Activated CD4-positive, alpha-beta T cell treated with anti-CD3 and anti-CD28 coated beads, Interleukin-10, Interleukin-2, amounts not matched to agents 100 ng/mL and 50 ng/mL, durations not matched to agents 16 hours and 8 hours (primary cell): ENCODE measurements at regions not wholly inside any gene's neighbourhood (a gene's known extent, or its start where the extent isn't known, plus 50 kb on each side); places are given as distances from the start of the nearest gene placed in this dataset.

Source experiments
- DNase-seq: peaks from one replicate; pipeline ENCODE4 v3.0.0-alpha.2; 2020

DNA sequence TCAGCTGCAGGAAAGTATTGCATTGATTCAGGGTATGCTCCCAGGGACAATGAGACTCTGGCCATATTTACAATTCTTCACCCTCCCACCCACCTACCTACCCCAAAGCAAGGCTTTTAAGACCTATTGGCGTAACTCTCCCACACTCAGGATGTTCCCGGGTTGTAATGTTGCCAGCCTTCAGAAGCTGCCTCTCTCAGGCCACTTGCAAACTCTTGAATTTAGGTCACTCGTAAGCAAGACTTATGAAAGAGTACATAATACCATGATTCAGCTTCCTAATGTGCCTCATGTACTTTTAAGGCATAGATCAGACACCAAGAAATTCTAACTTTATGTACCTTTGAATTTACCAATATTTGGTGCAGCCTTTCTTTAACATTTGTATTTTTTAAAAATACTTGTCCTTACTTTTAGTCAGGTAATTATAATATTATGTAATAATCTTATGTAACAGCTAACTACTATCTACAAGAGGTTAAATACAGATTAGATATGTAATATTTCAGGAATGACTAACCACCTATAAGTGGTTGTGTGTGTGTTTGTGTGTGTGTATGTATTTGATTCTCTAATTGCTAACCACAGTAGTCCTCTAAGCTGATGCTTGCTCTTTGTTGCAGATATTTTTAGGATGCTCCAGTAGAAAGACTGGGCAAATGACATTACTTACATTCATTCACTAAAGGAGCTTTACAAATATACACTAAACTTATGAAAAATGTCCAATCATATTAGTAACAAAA, 630.5 kb upstream of the MEF2C start:
- DNase-seq, result no peak

DNA sequence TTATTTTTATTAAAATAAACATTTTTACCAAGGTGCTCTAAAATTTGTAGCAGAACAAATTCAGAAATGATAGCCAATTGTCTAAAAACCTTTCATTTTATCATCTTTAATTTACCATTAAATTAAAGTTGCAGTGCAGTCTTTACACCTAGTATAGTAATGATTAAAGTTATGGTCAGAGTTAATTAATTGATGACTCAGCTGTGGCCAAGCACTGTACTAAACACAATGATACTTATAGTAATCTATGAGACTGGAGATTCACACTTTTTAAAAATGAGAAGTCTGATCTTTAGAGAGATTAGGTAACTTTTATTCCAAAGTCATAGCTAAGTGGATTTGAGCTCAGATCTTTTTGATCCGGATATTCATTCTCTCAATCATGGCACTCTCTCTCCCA, 621.1 kb upstream of the MEF2C start:
- no peak for DNase-seq

- DNase-seq, result no peak
Measured at GRCh38 chr5:89499787-89500186, 616.8 kb upstream of the MEF2C start.

- DNase-seq, result no peak
Measured at GRCh38 chr5:89498699-89499098, 615.7 kb upstream of the MEF2C start.

GRCh38 chr5:89493414-89493813, 610.4 kb upstream of the MEF2C start:
- DNase-seq, result no peak

- no peak for DNase-seq
Measured at GRCh38 chr5:89484962-89485361, 602.0 kb upstream of the MEF2C start.

GRCh38 chr5:89480406-89481007, 597.5 kb upstream of the MEF2C start:
- DNase-seq, result no peak

DNA sequence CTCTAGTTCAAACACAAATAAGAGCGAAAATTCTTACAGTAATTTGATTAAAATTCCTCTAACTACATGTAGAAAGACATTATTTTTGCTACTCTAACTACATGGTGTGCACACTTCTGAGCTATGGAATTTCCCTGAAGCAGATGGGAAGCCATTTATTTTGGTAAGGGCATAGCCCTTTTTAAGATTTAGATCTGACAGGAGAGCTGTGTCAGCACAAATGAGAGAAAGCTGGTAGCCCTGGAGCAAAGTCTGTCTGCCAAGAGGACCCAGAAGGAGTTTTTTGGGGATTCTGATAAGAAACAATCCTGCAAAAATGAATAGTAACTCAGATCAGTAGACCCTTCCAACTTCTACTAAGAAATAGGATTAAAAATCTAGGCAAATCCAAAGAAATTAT, 595.9 kb upstream of the MEF2C start:
- DNase-seq, result no peak

GRCh38 chr5:89473196-89473595, 590.2 kb upstream of the MEF2C start:
- no peak for DNase-seq

- no peak for DNase-seq
Measured at GRCh38 chr5:89471541-89471940, 588.6 kb upstream of the MEF2C start.

DNA sequence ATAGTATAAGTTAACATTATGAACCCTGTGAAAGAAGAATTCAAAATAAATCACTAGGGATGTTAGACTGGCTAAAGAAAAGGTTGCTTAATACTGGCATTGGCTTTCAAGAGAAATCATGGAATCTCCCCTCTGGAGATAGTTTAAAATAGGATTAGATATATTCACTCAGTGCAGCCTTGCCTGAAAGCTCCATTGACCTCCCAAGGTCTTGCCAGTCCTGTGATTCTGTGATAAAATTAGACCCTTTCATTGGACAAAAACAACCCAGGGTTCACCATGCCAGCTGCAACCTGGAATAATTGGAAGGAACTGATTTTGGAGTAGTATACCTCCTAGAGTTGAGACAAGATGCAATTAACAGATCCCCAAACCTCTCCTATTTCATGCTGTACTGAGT, 588.1 kb upstream of the MEF2C start:
- no peak for DNase-seq

GRCh38 chr5:89470658-89471057, 587.7 kb upstream of the MEF2C start:
- no peak for DNase-seq

DNA sequence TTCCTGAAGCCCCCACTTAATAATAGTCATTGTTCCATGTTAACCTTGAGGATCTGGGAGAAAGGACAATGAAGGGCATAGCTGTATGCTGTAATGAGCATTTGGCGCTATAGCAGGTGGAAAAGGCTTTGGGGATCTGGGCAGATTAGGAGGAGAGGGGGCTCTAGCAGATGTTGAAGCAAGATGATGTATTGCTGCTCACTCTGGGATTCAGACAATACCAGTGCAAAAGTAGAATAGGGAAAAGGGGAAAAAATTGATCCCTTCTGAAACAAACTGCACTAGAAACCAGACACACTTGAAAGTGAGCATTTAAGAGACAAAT, 575.3 kb upstream of the MEF2C start:
- DNase-seq, result no peak

DNA sequence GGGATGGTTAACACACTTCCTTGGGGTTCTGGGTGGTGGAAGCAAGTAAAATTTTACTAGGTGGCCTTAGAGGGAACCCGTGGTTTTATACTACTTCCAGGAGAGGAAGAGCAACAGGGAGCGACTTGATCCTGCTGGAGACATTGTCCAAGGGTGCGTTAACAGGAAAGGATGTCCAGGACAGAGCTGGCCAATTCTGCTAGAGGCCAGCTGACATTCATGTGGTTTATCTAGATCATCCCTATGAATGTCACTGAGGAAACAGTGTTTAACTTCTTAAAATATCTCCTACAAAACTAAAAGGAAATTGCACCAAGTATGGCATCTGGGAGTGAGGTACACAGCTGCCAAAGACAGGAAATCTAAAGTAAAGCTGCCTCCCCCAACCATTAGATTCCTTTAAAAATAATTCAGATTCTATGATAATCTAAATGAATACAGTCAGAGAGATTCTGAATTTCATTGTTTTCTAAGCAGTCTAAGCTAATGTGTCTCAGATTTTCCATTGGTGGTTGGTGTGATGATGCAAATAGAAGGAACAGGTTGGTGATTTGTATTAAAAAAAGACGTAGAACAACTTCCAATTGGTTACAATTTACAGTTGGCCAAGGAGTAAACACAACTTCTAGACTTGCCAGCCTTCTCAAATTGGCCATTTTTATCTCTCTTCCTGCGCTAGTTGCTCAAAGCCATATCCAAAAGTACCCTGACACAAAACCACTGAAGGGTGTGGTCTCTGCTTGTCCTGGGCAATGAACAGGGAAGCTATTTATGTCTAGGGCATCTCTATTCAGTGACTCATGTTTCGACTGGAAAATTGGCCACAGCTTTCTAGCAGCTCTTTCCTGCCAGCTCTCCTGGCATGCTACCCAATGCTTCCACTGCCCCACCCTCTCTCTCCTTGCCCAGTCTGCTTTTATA, 574.7 kb upstream of the MEF2C start:
- DNase-seq, result no peak

- DNase-seq, result no peak
Measured at GRCh38 chr5:89452081-89452480, 569.1 kb upstream of the MEF2C start.

GRCh38 chr5:89451263-89451662, 568.3 kb upstream of the MEF2C start:
- no peak for DNase-seq

DNA sequence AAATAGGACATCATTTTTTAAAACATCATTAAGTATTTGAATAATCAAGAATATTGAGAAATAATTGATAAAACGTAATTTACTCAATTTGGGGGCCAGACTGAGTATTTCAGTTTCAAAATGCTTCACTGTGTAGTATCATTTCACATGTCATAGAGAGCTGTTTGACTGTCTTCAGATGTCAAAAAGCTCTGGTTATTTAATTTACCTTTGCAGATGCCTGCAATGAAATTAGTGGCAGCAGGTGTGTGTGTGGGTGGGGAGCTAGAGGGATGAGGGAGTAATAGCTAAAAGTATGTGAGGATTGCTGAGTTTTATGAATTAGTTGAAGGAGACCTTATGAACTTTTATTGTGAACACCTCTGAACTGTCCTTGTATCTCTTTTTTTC, 567.2 kb upstream of the MEF2C start:
- no peak for DNase-seq

DNA sequence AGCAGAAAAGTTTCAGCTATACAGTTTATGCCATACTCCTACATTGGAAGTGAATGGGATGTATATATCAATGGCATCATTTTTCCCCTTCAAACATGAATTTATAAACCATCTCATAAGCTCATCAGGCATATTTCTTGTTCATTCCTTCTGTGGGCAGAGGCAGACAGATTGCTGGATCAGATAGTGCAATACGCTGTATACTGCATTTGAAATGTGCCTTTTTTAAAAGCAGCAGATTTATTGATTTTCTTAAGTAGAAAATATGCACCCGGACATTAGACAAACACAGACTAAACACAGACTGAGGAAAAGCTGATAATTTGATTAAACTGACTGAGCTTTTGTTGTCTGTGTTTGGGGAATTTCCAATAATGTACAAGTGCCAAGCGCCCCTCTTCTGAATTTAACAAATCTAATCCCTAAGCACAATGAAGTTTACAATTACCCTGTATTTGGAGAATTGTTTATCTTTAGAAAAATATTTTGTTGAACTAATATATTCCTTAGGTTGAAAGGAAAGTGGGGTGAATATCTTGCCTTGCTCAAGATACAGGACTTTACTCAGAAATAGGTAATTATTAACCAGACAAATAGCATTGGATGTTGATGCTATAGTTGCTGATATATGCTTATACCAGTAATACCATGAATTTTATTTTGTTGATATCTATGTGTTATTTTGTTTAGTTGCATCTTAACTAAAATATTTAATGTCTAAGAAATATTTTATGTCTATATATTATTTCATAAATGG, 566.6 kb upstream of the MEF2C start:
- no peak for DNase-seq

DNA sequence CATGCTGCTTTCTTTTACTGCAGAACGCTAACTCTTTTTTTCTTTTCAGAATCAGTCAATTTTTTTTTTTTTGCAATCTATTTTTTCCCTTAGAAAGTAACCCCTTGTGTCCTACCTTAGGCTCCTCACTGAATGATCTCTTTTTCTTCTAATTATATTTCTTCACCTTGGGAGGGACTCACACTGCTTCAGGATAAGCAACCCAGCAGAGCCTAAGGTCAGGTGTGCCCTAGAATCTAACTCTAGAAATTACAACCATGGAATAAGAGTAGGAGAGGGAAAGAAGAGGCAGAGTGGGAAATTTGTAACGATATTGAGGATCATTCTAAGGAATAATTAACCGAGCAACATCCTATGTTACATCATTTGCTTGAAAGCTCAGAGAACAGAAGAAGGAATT, 564.0 kb upstream of the MEF2C start:
- DNase-seq, result no peak

DNA sequence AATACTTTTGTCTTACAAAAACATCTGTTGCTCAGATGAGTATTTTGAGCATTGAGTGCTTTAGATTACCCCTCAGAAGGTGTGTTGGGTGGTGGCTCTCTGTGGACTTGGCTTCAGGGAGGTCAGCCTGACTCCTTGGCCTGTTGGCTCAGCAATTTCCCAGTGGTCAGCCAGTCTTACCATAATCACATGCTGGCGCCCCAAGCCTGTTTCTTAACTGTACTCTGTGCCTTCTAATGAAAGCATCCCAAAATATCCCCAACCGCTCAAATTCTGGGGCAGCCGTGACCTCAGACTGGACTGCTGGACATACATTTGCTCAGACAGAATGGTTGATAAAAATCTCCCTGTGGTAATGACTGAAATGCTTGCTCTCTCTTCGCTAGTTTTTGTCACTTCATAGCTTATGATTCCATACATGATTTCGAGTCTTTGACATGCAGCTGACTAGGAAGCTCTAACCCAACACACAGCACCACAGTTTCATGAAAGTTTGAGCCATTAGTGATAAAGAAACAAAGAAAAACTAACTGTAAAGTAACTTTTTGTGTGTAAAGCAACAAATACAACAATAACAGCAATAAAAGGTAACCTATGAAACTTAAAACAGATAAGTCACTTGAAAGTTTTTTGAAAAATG, 562.2 kb upstream of the MEF2C start:
- DNase-seq, result no peak

DNA sequence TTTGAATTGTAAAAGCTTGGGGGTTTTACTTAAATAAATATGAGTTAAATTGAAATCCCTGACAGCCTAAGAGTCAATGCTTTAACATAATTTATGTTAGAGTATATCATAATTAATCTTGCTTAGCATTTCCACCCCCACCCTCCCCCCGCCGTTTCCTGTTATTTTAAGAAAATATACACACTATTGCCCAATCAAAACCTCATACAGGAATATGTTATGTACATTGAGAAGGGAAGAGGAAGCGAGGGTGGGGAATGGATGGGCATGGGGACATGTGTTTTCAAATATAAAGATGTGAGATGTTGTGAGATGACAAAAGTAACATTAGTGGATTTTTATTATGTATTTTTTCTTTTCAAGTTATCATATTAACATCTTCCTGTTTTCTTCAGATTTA, 561.1 kb upstream of the MEF2C start:
- no peak for DNase-seq

- no peak for DNase-seq
Measured at GRCh38 chr5:89443508-89443907, 560.5 kb upstream of the MEF2C start.

DNA sequence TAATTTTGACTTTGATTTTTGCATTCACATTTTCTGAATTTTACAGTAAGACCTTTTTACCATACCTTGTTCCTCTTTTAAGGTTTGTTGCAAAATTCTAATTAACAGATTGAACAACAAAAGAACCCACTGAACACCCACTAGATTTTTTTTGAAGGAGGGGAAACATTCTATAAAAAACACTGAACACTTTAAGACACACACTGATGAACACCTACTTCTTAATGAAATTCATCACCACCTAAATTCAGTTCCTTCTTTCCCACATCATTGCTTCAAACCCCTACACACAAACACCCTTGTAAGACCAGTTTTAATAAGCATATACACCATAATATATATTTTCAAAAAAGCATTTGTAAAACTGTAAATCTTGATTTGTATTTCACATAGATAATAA, 559.0 kb upstream of the MEF2C start:
- DNase-seq, result no peak
